SK-N-SH (cell line): ENCODE measurements at regions not wholly inside any gene's neighbourhood (a gene's known extent, or its start where the extent isn't known, plus 50 kb on each side); places are given as distances from the start of the nearest gene placed in this dataset.

ENCODE experiments used
- CTCF ChIA-PET: fragments of 300-600, 350-600 bp; formaldehyde crosslinking; extraction: SDS; loops from one replicate; lab custom pipeline; 2021; lab: Yijun Ruan, JAX
- POLR2A ChIA-PET: fragments of 350-600 bp; sonication (Branson Sonifier 250); formaldehyde crosslinking; extraction: SDS; loops from one replicate; lab custom pipeline; 2020; ENCODE audit warnings: antibody characterized with exemption, inconsistent platforms; lab: Yijun Ruan, JAX
- DNase-seq: peaks from one replicate; pipeline ENCODE4 v3.0.0; 2012
- H2AFZ ChIP-seq: fragments of 200-600 bp; sonication (generic); 2 replicates; pipeline ENCODE4 v1.8.1; 2016; ENCODE audit warnings: antibody characterized with exemption, mild to moderate bottlenecking, low read depth
- H3F3A ChIP-seq: fragments of 200-600 bp; sonication (generic); replicated peaks from 2 replicates; pipeline ENCODE3; 2016; ENCODE audit warnings: antibody characterized with exemption, mild to moderate bottlenecking; ENCODE audit not compliant: insufficient read depth
- H3K27ac ChIP-seq, 2 experiments: fragments of 200-500 bp in 1 of 2; fragments of 200-600 bp in 1 of 2; sonication (Bioruptor generic) in 1 of 2; sonication (generic), shearing (Covaris generic) in 1 of 2; 2 replicates each; pipeline versions ENCODE4 v1.5.1 to v1.6.1; 2014 to 2016; ENCODE audit warnings: low read depth in 2 of 2, inconsistent platforms in 1 of 2, low read length in 1 of 2, mild to moderate bottlenecking in 1 of 2, mixed read lengths in 1 of 2
- H3K27me3 ChIP-seq: fragments of 200-600 bp; sonication (generic), shearing (Covaris generic); 2 replicates; pipeline ENCODE4 v1.6.1; 2016; ENCODE audit warnings: mixed run types; ENCODE audit not compliant: insufficient read depth
- H3K36me3 ChIP-seq, 2 experiments: fragments of 200-500 bp in 1 of 2; fragments of 200-600 bp in 1 of 2; sonication (Bioruptor generic) in 1 of 2; sonication (generic) in 1 of 2; replicated peaks in 1 of 2; 2 replicates each; pipeline versions ENCODE3 to v1.5.1; 2014 to 2016; ENCODE audit warnings: low read length in 1 of 2, mild to moderate bottlenecking in 1 of 2; ENCODE audit not compliant: insufficient read depth in 2 of 2, control insufficient read depth in 1 of 2
- H3K4me1 ChIP-seq, 2 experiments: fragments of 200-500 bp in 1 of 2; fragments of 200-600 bp in 1 of 2; sonication (Bioruptor generic) in 1 of 2; sonication (generic), shearing (Covaris generic) in 1 of 2; 2 replicates each; pipeline versions ENCODE4 v1.5.1 to v1.6.1; 2014 to 2016; ENCODE audit warnings: low read depth in 1 of 2, low read length in 1 of 2, mixed run types in 1 of 2; ENCODE audit not compliant: insufficient read depth in 2 of 2, control insufficient read depth in 1 of 2
- H3K4me2 ChIP-seq: fragments of 200-600 bp; sonication (generic), shearing (Covaris generic); 2 replicates; pipeline ENCODE4 v1.6.1; 2017; ENCODE audit warnings: mixed run types
- H3K4me3 ChIP-seq, 2 experiments: fragments of 200-500 bp in 1 of 2; fragments of 200-600 bp in 1 of 2; sonication (Bioruptor generic) in 1 of 2; sonication (generic), shearing (Covaris generic) in 1 of 2; 2 replicates each; pipeline versions ENCODE4 v1.5.1 to v1.8.1; 2014 to 2016; ENCODE audit warnings: low read depth in 2 of 2, inconsistent platforms in 1 of 2, low read length in 1 of 2, mild to moderate bottlenecking in 1 of 2, mixed read lengths in 1 of 2, moderate library complexity in 1 of 2
- H3K79me2 ChIP-seq: fragments of 200-600 bp; sonication (generic); 2 replicates; pipeline ENCODE4 v1.8.1; 2017; ENCODE audit warnings: mild to moderate bottlenecking; ENCODE audit not compliant: insufficient read depth
- H3K9ac ChIP-seq: fragments of 200-600 bp; sonication (generic); 2 replicates; pipeline ENCODE4 v1.6.1; 2017; ENCODE audit warnings: mixed run types
- H3K9me2 ChIP-seq: fragments of 200-600 bp; sonication (generic); 2 replicates; pipeline ENCODE4 v1.6.1; 2017; ENCODE audit warnings: mixed run types
- H3K9me3 ChIP-seq: fragments of 200-600 bp; sonication (generic); 2 replicates; pipeline ENCODE4 v1.6.1; 2017; ENCODE audit warnings: mixed run types, mild to moderate bottlenecking, moderate library complexity
- H4K20me1 ChIP-seq: fragments of 200-600 bp; sonication (generic); 2 replicates; pipeline ENCODE4 v1.6.1; 2017; ENCODE audit warnings: mild to moderate bottlenecking, mixed run types; ENCODE audit not compliant: insufficient read depth
- CTCF ChIP-seq: fragments of 200-600 bp; sonication (generic); IDR thresholded peaks from 2 replicates; pipeline ENCODE4 v1.6.1; 2017; ENCODE audit warnings: antibody characterized with exemption, mild to moderate bottlenecking, moderate library complexity
- ELF1 ChIP-seq: IDR thresholded peaks from 2 replicates; pipeline ENCODE4 v1.4.0; 2012
- GATA2 ChIP-seq: sonication (generic); formaldehyde crosslinking; IDR thresholded peaks from 2 replicates; pipeline ENCODE4 v1.5.0; 2020; ENCODE audit warnings: mild to moderate bottlenecking, missing genetic modification reagents
- JUND ChIP-seq: IDR thresholded peaks from 2 replicates; pipeline ENCODE4 v1.4.0; 2012
- MEF2A ChIP-seq: IDR thresholded peaks from 2 replicates; pipeline ENCODE4 v1.4.0; 2012; ENCODE audit warnings: low read depth, borderline replicate concordance
- MXI1 ChIP-seq: IDR thresholded peaks from 2 replicates; pipeline ENCODE4 v1.6.1; 2012; ENCODE audit warnings: mild to moderate bottlenecking, low read depth, low read length, improper control_type of control experiment
- NFIC ChIP-seq: IDR thresholded peaks from 2 replicates; pipeline ENCODE4 v1.4.0; 2012; ENCODE audit warnings: borderline replicate concordance
- PBX3 ChIP-seq: IDR thresholded peaks from 2 replicates; pipeline ENCODE4; 2012
- POLR2AphosphoS5 ChIP-seq: IDR thresholded peaks from 2 replicates; pipeline ENCODE4 v1.6.1; 2012; ENCODE audit warnings: low read depth, low read length
- RAD21 ChIP-seq: IDR thresholded peaks from 2 replicates; pipeline ENCODE4 v1.6.1; 2012; ENCODE audit warnings: mild to moderate bottlenecking, low read length
- RXRA ChIP-seq: IDR thresholded peaks from 2 replicates; pipeline ENCODE4 v1.4.0; 2012; ENCODE audit warnings: low read depth, mild to moderate bottlenecking, borderline replicate concordance
- TCF12 ChIP-seq: IDR thresholded peaks from 2 replicates; pipeline ENCODE4 v1.4.0; 2012
- TEAD4 ChIP-seq: IDR thresholded peaks from 2 replicates; pipeline ENCODE4 v1.4.0; 2012; ENCODE audit warnings: mild to moderate bottlenecking, borderline replicate concordance; ENCODE audit not compliant: insufficient read depth
- ZBTB33 ChIP-seq: IDR thresholded peaks from 2 replicates; pipeline ENCODE4 v1.4.0; 2012; ENCODE audit warnings: low read depth, borderline replicate concordance
- WGBS: methylation state at CpG from one replicate; pipeline ENCODE4 v1.1.6; 2017; ENCODE audit warnings: low lambda C conversion rate; 5-methylcytosine and 5-hydroxymethylcytosine counted together
- TF ChIP-seq, protein P1 (sequence below): fragments of 150-350 bp; IDR thresholded peaks from 2 replicates; pipeline ENCODE4 v1.6.1; 2016; ENCODE audit warnings: mild to moderate bottlenecking, low read depth, low read length

DNA sequence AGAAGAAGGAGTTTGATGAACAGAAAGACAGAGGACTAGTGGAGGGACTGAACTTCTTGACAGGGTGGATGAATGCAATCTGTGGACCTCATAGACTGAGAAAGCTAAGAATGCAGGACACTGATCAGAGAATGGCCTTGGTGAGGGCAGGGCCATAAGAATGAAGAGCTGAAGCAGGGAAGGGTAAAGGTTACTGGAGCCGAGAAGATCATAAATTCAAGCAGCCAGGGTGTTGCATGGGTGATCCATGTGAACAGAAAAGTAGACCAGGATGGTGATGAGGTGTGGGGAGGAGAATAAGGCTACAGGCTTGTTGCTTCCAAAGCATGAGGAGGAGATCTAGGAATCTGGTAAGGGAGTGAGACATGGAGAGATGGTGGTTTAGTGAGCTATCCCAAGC, 295.9 kb downstream of the ADGB start:
- Histone ChIP-seq H3K9ac (no peak overlapping the region), H3K36me3 (no peaks in the 10 kb centered on the region), H3K27me3 (no peaks in the 10 kb centered on the region), H3K9me2 (no peaks in the 10 kb centered on the region), H3K9me3 (no peaks in the 10 kb centered on the region), H3K4me3 (no peak overlapping the region), H3K27ac (no peak overlapping the region), H3K4me2 (no peak overlapping the region), H2AFZ (no peak overlapping the region), H3F3A (peaks cover 17% of the 10 kb centered on the region), H3K4me1 (0 out of 4 replicates have a peak, but pooled peaks cover 0 to 14% of the 10 kb centered on the region in 2 experiments), H3K79me2 (no peaks in the 10 kb centered on the region), H4K20me1 (no peaks in the 10 kb centered on the region)
- no peak for TF ChIP-seq NFIC
- TF ChIP-seq CTCF = no peak
- TF ChIP-seq GATA2 (CRISPR knock-in tag) = no peak
- TF ChIP-seq JUND = no peak
- TF ChIP-seq POLR2AphosphoS5 = no peak
- no peak for TF ChIP-seq ELF1
- TF ChIP-seq RAD21 = no peak
- no peak for TF ChIP-seq TCF12
- TF ChIP-seq RXRA = no peak
- TF ChIP-seq PBX3 = no peak
- TF ChIP-seq MXI1 = no peak
- TF ChIP-seq, protein P1, sequence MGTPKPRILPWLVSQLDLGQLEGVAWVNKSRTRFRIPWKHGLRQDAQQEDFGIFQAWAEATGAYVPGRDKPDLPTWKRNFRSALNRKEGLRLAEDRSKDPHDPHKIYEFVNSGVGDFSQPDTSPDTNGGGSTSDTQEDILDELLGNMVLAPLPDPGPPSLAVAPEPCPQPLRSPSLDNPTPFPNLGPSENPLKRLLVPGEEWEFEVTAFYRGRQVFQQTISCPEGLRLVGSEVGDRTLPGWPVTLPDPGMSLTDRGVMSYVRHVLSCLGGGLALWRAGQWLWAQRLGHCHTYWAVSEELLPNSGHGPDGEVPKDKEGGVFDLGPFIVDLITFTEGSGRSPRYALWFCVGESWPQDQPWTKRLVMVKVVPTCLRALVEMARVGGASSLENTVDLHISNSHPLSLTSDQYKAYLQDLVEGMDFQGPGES = no peak
- no peak for DNase-seq
- ChIA-PET POLR2A (no interaction called here), CTCF (no interaction called here)
- WGBS = 91% methylated on average over 1 of the region's 1 CpG

- 0 out of 4 replicates have a peak, but pooled peaks cover 0 to 14% of the 10 kb centered on the region in 2 experiments for H3K4me1 ChIP-seq
- no peaks in the 10 kb centered on the region for H3K27me3 ChIP-seq
- no peak for TF ChIP-seq POLR2AphosphoS5
- TF ChIP-seq ZBTB33 = no peak
- no peak for TF ChIP-seq RAD21
- no peak for TF ChIP-seq RXRA
- TF ChIP-seq MEF2A = no peak
- no peak for TF ChIP-seq TCF12
- no peak for TF ChIP-seq TEAD4
- H3K9me2 ChIP-seq = no peaks in the 10 kb centered on the region
- no peak overlapping the region for H3K9ac ChIP-seq
- ChIA-PET CTCF (no interaction called here), POLR2A (no interaction called here)
- no peak overlapping the region for H2AFZ ChIP-seq
- peaks cover 17% of the 10 kb centered on the region for H3F3A ChIP-seq
- 80% methylated on average over 9 of the region's 9 CpGs for WGBS
- no peaks in the 10 kb centered on the region for H4K20me1 ChIP-seq
- no peak for DNase-seq
- no peaks in the 10 kb centered on the region for H3K36me3 ChIP-seq
- H3K9me3 ChIP-seq = no peaks in the 10 kb centered on the region
- H3K79me2 ChIP-seq = no peaks in the 10 kb centered on the region
- H3K4me2 ChIP-seq = no peak overlapping the region
- H3K4me3 ChIP-seq = no peak overlapping the region
- H3K27ac ChIP-seq = no peak overlapping the region
Measured at GRCh38 chr6:146895101-146895771, 296.5 kb downstream of the ADGB start.
